Ovary (tissue), 7 donors: ENCODE measurements at regions not wholly inside any gene's neighbourhood (a gene's known extent, or its start where the extent isn't known, plus 50 kb on each side); places are given as distances from the start of the nearest gene placed in this dataset.
"Not testable (repeated sequence)": the region's sequence is repeated elsewhere in the genome, so short reads cannot be mapped to it uniquely, and the experiment has no call there.

Source experiments
- DNase-seq, 5 donors: peaks; one replicate each; pipeline ENCODE4 v3.0.0-alpha.2; 2019 to 2020
- H3K27ac ChIP-seq, 2 donors: fragments of 200-600 bp; one replicate each; pipeline versions ENCODE4 v1.5.1 to v1.8.0; 2019 to 2022
- H3K27me3 ChIP-seq: fragments of 200-600 bp; one replicate; pipeline ENCODE4 v1.8.0; 2022
- H3K36me3 ChIP-seq: fragments of 200-600 bp; sonication (generic); one replicate; pipeline ENCODE4 v1.5.1; 2019
- H3K4me1 ChIP-seq: one replicate; pipeline ENCODE4 v1.8.1; 2013; ENCODE audit warnings: mild to moderate bottlenecking, moderate library complexity; ENCODE audit not compliant: insufficient read depth
- H3K4me3 ChIP-seq: fragments of 200-600 bp; sonication (generic); one replicate; pipeline ENCODE4 v1.5.1; 2017
- H3K9me3 ChIP-seq, 2 donors: fragments of 200-600 bp in 1 of 2; sonication (generic) in 1 of 2; one replicate each; pipeline versions ENCODE4 v1.5.1 to v1.8.1; 2013 to 2019; ENCODE audit warnings: mild to moderate bottlenecking in 1 of 2, moderate library complexity in 1 of 2
- CTCF ChIP-seq, 3 donors: fragments of 450-650 bp in 2 of 3; fragments of 200-600 bp in 1 of 3; IDR thresholded peaks; one replicate each; pipeline versions ENCODE4 v1.5.1 to v1.8.0; 2016 to 2022; ENCODE audit warnings: antibody characterized with exemption in 3 of 3, mild to moderate bottlenecking in 1 of 3
- EP300 ChIP-seq: sonication (generic); formaldehyde crosslinking; IDR thresholded peaks from one replicate; pipeline ENCODE4 v1.6.1; 2017; ENCODE audit warnings: antibody characterized with exemption
- POLR2A ChIP-seq: fragments of 450-650 bp; IDR thresholded peaks from one replicate; pipeline ENCODE4 v1.6.1; 2017; ENCODE audit warnings: antibody characterized with exemption, mild to moderate bottlenecking, moderate library complexity
- WGBS, 3 donors: extraction: QIAGEN DNeasy Blood & Tissue Kit in 1 of 3; methylation state at CpG; one replicate each; pipeline versions ENCODE4 v1.1.5 to v1.1.7; 2013 to 2017; 5-methylcytosine and 5-hydroxymethylcytosine counted together
- intact Hi-C, 4 donors: fragments of 100-400 bp; cut with DNase I; formaldehyde crosslinking; loops; one replicate each; pipeline versions ENCODE4 v1.11.0 to v1.15.1; 2022 to 2023
- donor health status: DM: no; HTN: no; CAD: no; lungs with moderate emphysema.
- donor health status: DM: no; HTN: no; CAD: no.
- donor health status: Bipolar disorder and iron deficiency.
- donor health status: DM: no; HTN: no; CAD: no.
- donor health status: DM: yes; HTN: yes; CAD: no.

GRCh38 chr2:131641414-131642206 is 113.9 kb downstream of the CCDC74A start:
- no peaks in the 10 kb centered on the region for H3K36me3 ChIP-seq
- intact Hi-C loops: no loop called here
- DNase-seq: no peak
- no peaks in the 10 kb centered on the region for H3K27me3 ChIP-seq
- no peak overlapping the region for H3K27ac ChIP-seq
- no peaks in the 10 kb centered on the region for H3K4me1 ChIP-seq
- 32 to 41% (median 34%) methylated on average over 3 of the region's 3 CpGs for WGBS, 3 donors
- no peak for TF ChIP-seq POLR2A
- TF ChIP-seq EP300: no peak
- TF ChIP-seq CTCF (IDR thresholded peaks at IDR 0.05): no peak
- H3K4me3 ChIP-seq: no peak overlapping the region
- H3K9me3 ChIP-seq: no peaks in the 10 kb centered on the region

- H3K4me3 ChIP-seq, H3K9me3 ChIP-seq, H3K4me1 ChIP-seq, intact Hi-C loops, H3K27me3 ChIP-seq, H3K27ac ChIP-seq, H3K36me3 ChIP-seq, DNase-seq: not testable (repeated sequence)
- WGBS, 3 donors: 53 to 63% (median 58%) methylated on average over 3 of the region's 3 CpGs
These were observed 115.5 kb downstream of the CCDC74A start for GRCh38 chr2:131643180-131643579.

GRCh38 chr2:131645177-131645765 is 117.6 kb downstream of the CCDC74A start:
- H3K27me3 ChIP-seq: no peaks in the 10 kb centered on the region
- no peaks in the 10 kb centered on the region for H3K9me3 ChIP-seq
- TF ChIP-seq POLR2A: no peak
- no peak for TF ChIP-seq CTCF (IDR thresholded peaks at IDR 0.05)
- no peak for TF ChIP-seq EP300
- H3K4me1 ChIP-seq: no peaks in the 10 kb centered on the region
- 87 to 91% (median 87%) methylated on average over 14 of the region's 14 CpGs for WGBS, 3 donors
- intact Hi-C loops: no loop called here
- H3K4me3 ChIP-seq: no peak overlapping the region
- H3K36me3 ChIP-seq: no peaks in the 10 kb centered on the region
- no peak overlapping the region for H3K27ac ChIP-seq
- no peak for DNase-seq

- H3K27ac ChIP-seq, H3K36me3 ChIP-seq, H3K4me1 ChIP-seq, H3K9me3 ChIP-seq, H3K27me3 ChIP-seq, intact Hi-C loops, DNase-seq, H3K4me3 ChIP-seq: not testable (repeated sequence)
- WGBS, 3 donors: 83 to 89% (median 85%) methylated on average over 15 of the region's 15 CpGs
These were observed 118.5 kb downstream of the CCDC74A start for GRCh38 chr2:131646220-131646619.

GRCh38 chr2:131646669-131647297 is 119.1 kb downstream of the CCDC74A start:
- intact Hi-C loops: no loop called here
- Histone ChIP-seq H3K4me1 (no peaks in the 10 kb centered on the region), H3K36me3 (no peaks in the 10 kb centered on the region), H3K27me3 (no peaks in the 10 kb centered on the region), H3K9me3 (no peaks in the 10 kb centered on the region), H3K4me3 (no peak overlapping the region), H3K27ac (no peak overlapping the region)
- no peak for TF ChIP-seq POLR2A
- TF ChIP-seq EP300: no peak
- no peak for TF ChIP-seq CTCF (IDR thresholded peaks at IDR 0.05)
- no peak for DNase-seq
- 12 to 54% (median 47%) methylated on average over 43 to 47 of the region's 47 CpGs for WGBS, 3 donors

- intact Hi-C loops, DNase-seq, H3K9me3 ChIP-seq, H3K27me3 ChIP-seq, H3K36me3 ChIP-seq, H3K4me1 ChIP-seq, H3K27ac ChIP-seq, H3K4me3 ChIP-seq: not testable (repeated sequence)
- whole genome bisulfite sequencing, 3 donors: 53 to 59% (median 57%) methylated on average over 3 of the region's 3 CpGs
These were observed 120.9 kb downstream of the CCDC74A start for GRCh38 chr2:131648565-131648964.

GRCh38 chr2:131652246-131652645 is 124.6 kb downstream of the CCDC74A start:
- H3K27ac ChIP-seq, DNase-seq, H3K4me3 ChIP-seq, H3K4me1 ChIP-seq, H3K27me3 ChIP-seq, H3K36me3 ChIP-seq, intact Hi-C loops, H3K9me3 ChIP-seq: not testable (repeated sequence)
- WGBS, 3 donors: 66 to 84% (median 77%) methylated on average over 3 of the region's 3 CpGs

- H3K4me1 ChIP-seq, H3K27me3 ChIP-seq, intact Hi-C loops, H3K4me3 ChIP-seq, H3K36me3 ChIP-seq, H3K27ac ChIP-seq, H3K9me3 ChIP-seq, DNase-seq: not testable (repeated sequence)
- 71 to 78% (median 74%) methylated on average over 2 of the region's 2 CpGs for WGBS, 3 donors
These were observed 126.4 kb downstream of the CCDC74A start for GRCh38 chr2:131654107-131654506.
